HG02981 (cell line): ENCODE measurements at regions not wholly inside any gene's neighbourhood (a gene's known extent, or its start where the extent isn't known, plus 50 kb on each side); places are given as distances from the start of the nearest gene placed in this dataset.

Experiments used
- ATAC-seq: cut with Tn5 transposase; IDR thresholded peaks from one replicate; pipeline ENCODE4 v1.9.1; 2021; ENCODE audit warnings: mild to moderate bottlenecking, moderate library complexity; ENCODE audit not compliant: unreplicated experiment

DNA sequence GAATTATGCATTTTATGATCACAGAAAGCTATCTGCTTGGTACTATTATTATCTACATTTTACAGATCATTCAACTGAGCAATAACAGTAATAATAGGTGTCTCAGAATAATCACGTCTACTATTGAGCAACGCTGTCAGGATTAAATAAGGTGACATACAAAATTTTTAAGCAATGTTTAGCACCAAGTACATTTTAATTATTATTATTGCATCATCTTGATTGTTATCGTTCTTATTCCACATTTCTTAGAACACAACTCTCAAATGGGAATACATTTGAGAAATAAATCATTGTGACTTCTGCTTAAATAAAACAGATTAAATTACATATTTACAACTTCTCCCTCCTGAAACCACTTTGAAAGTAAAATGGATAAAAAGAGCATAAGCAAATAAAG, 1083.5 kb upstream of the ADGRL3 start:
- ATAC-seq, result no peak

DNA sequence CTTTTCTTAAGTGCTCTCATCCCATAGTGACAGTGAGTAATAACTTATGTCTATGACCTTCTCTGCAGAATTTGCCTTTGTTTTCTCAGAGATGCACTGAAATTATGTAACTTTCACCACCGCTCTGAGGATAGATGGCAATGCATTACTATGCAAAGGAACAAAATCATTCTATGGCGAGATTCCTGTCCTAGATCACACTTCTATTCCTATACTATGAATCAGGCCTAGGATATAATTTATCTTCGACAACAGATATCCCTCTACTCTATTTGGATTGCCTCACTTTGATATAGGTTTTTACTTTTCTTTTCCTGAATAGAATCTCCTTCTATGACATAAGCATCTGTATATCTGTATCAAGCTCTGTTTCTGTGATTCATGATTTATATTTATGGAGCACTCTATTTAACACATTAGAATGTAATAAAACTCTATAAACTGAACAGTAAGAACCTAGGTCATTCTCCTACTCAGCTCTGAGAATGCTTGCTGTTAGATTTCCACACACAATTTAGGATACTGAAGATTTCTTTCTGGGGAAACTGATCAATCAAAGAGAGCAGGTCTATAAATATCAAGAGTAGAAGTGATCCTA, 1082.3 kb upstream of the ADGRL3 start:
- no peak for ATAC-seq

DNA sequence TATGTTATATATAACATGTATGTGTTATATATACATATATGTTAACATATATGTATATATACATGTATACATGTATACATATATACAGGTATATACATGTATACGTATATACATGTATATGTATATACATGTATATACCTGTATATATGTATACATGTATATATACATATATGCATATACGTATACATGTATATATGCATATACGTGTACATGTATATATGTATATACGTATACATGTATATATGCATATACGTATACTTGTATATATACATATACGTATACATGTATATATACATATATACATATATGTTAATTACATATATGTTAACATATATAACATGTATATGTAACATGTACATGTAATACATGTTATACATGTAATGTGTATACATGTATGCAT, 1077.3 kb upstream of the ADGRL3 start:
- no peak for ATAC-seq

DNA sequence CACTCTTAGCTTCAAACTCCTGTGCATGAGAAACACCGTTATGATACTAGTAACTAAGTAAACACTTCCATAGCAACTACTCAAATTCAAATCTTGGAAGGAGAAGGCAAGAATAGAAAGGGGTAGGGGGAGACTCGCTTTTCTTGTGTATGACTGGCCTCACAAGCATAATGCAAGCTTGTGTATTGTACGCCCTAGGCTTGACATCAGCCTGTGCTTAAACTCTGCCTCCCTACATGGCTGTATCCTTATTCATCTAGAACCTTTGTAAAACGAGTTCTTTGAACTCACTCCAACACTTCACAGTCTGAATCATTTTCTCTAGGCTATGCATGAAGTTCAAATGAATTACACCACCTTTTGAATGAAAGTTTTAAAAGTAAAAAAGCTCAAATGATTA, 1071.2 kb upstream of the ADGRL3 start:
- ATAC-seq, result no peak

DNA sequence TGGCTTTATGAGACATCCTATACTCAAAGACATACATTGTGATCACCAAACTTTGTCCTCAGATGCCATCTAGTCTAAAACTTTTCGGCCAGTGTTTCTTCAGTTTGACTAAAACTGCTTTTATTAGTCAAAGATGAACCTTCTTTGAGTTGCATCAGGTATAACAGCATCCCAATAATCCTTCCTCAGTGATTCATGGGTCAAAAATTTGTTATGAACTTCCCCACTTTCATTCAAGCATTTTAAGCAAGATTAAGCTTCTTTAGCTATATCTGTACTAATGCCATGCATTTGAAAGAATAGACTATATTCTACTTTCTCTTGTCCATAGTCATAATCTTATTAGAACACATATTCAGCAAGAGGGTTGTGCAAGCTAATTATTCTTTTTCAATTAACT, 1070.4 kb upstream of the ADGRL3 start:
- no peak for ATAC-seq

DNA sequence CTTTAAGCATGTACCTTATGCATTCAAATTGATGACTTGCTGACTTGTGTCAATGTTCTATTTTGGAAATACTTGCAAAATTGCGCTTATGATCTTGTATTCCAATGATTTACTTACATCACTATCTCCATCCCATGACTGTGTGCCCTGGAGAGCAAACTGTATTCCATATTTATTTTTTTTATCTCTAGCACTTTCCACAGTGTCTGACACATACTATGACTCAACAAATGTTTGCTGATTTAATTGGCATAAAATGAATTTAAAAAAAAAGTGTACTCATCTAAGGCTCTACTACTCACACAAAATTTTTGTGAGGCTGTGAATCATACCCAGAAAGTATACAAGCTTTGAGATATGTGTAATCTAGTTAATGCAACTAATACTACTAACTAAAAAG, 1066.8 kb upstream of the ADGRL3 start:
- no peak for ATAC-seq

DNA sequence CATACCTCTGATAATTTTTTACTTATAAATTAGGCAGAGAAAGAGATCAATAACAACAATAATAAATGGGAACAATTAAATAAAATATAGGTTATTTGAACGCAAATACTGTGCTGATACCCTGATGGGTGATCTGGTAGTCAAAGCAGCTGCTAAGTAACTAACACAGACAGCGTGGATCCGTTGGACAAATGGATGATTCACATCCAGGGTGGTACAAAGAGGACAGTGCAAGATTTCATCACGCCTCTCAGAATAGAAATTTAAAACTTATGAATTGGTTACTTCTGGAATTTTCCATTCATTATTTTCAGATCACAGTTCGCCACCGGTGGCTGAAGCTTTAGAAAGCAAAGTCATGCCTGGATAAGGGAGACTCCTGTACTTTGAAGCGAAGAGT, 1066.0 kb upstream of the ADGRL3 start:
- ATAC-seq, result no peak

DNA sequence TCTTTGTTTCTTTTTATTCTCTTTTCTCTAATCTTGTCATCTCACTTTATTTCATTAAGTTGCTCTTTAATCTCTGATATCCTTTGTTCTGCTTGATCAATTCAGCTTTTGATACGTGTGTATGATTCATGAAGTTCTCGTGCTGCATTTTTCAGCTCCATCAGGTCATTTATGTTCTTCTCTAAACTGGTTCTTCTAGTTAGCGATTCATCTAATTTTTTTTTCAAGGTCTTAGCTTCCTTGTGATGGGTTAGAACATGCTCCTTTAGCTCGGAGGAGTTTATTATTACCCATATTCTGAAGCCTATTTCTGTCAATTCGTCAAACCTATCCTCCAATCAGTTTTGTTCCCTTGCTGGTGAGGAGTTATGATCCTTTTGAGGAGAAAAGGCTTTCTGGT, 1045.0 kb upstream of the ADGRL3 start:
- ATAC-seq, result no peak

DNA sequence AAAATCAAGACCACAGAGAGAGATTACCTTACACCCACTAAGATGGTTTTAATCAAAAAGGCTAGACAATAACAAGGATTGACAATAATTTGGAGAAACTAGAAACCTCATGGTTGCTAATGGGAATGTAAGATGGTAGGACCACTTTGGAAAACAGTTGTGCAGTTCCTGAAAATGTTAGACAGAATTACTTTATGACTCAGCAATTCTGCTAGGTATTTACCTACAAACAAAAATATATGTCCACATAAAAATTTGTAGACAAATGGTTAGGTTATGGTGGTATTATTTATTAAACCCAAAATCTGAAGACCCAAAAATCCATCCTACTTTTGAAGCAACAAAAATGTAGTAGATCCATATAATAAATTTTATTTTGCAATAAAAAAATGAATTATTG, 1027.0 kb upstream of the ADGRL3 start:
- ATAC-seq, result no peak

DNA sequence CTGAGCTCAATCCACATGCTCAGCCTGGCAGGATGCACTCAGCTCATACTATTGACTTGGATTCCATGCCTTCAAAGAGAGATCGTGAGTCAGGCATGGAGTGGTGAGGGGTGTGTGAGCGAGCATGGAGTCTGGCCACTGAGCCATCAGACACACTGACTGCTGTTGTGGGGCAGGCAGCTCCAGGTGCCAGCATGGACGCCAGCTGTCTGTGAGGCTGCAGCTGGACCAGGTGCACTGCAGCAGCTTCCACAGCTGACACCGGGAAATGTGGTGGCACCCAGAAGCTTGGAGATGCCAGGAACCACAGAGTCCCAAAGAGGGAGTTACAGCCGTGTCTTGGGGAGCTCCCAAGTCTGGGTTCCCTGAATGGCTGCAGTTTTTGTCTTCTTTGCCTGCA, 1026.4 kb upstream of the ADGRL3 start:
- no peak for ATAC-seq

DNA sequence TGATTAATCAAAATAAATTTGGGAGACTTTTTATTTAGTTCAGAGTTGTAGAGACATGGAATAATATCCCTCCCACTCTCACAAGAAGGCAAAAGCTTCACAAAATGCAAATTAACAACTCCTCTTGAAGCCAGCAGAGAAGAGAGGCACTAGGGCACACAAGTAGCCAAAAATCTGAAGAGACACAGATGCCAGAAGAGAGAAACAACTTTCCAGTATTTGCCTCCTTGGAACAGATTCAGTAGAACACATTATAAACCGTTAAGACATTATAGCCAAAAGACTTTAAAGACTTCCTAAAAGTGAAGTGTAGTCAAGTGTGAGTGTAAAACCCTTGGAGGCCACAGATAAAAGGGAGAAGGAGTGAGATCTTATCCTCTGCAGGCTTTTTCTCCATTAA, 1024.9 kb upstream of the ADGRL3 start:
- no peak for ATAC-seq

DNA sequence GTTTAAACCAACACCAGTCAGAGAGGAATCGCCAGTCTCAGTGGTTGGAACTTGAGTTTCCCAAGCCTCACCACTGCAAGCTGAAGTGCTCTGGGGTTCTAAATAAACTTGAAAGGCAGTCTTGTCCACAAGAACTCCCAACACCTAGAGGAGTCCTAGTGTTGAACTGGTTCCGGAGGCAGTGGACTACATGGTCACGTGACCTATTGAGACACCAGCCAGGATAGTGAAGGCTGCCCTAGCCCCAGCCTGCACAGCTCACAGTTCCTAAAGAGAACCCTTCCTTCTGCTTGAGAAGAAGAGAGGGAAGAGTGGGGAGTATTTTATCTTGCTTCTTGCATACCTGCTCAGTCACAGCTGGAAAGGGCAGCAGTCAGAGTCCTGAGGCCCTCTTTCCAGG, 1012.7 kb upstream of the ADGRL3 start:
- ATAC-seq, result no peak

DNA sequence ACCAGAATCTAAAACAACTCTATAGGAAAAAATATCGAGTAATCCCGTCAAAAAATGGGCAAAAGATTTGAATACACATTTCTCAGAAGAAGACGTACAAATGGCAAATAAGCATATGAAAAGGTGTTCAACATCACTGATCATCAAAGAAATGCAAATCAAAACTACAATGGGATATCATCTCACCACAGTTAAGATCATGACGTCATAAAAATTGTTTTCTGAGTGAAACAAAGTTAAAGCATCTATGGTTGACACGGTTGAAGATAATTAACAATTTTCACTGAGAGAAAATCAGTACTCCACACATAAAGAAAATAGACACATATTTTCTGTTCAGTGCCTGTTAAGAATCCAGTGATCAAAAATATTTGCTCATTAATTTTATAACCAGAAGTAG, 1010.8 kb upstream of the ADGRL3 start:
- no peak for ATAC-seq

DNA sequence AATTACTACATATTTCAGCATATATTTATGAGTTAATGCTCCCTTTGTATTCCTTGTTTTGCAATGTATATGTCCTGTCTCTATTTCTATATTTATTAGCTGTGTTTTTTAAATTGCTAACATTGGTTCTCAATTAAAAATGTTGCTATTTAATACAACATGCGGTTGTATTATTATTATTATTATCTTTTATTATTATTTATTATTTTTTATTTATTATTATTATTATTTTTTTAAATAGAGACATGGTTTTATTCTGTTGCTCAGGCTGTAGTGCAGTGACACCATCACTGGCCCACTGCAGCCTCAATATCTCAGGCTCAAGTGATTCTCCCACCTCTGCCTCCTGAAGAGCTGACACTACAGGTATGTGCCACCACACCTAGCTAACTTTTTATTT, 1005.9 kb upstream of the ADGRL3 start:
- no peak for ATAC-seq

DNA sequence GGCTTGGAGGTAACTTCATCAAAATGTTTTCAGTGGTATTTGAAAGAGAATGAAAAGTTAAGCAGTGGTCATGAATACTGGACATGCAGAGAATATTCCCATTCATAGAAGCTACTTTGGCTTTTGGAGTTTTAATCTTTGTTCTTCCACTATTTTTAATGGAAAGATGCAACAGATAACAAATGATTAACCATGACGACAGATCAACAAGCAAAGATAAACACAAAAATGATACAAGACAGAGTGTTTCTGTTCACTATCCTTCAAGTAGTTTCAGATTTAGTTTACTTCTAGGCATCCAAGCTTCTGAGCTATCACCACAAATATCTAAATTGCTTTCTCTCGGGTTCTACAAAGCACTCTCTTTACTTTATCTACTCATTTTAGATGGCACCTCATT, 1004.9 kb upstream of the ADGRL3 start:
- ATAC-seq, result no peak

DNA sequence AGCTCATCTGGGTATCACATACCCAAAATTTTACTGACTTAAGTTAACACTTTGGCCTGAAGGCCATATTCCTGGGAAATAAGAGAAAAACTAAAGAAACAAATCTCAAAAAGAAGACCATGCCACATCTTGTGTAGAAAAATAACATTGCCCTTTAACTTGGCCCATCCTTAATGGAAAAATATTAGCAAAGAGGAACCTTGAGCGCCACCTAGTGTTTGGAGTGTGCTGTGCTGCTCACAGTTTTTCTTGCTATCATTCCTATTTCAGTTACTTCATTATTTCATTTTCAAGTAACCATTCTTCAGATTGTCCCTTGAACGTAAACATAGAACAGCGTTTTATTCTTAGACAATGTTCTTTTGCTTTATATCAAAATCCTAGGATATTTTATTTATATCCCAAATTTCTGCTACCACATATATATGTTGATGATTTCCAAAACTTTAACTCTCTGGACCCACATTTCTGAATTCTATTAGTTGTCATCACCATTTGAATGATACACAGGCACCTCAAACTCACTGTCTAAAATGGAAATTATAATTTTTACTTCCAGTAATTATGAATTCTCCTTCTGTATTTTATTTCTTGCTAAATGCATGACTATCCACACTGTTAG, 999.0 kb upstream of the ADGRL3 start:
- ATAC-seq, result peak; percentile 87

DNA sequence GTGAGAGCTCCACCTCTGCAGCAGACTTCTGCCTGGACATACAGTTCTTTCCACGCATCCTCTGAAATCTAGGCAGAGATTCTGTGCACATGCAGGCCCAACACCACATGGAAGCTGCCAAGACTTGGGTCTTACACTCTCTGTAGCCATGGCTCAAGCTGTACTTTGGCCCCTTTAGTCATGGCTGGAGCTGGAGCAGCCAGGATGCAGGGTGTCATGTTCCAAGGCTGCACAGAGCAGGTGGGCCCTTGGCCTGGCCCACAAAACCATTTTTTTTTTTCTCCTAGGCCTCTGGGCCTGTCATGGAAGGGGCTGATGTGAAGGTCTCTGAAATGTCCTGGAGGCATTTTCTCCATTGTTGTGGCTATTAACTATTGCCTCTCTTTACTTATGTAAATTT, 990.5 kb upstream of the ADGRL3 start:
- ATAC-seq, result no peak

DNA sequence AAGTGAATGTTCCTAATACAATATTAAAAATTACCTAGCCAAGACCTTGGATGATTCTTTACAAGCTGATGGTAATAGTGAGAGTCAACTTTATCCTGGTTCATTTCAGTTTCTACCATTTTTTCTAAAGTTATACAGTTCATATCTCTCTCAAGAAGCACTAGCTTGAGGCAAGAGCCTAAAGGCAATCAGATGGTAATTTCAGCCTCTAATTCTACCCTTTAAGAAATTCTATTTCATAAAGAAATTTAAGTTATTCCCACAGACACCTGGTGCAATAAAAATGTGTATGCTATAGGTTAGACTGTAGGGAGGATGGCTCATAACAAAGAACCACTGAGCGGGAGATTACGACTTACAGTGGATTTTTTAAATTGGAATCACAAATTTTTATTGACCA, 984.2 kb upstream of the ADGRL3 start:
- ATAC-seq, result no peak

DNA sequence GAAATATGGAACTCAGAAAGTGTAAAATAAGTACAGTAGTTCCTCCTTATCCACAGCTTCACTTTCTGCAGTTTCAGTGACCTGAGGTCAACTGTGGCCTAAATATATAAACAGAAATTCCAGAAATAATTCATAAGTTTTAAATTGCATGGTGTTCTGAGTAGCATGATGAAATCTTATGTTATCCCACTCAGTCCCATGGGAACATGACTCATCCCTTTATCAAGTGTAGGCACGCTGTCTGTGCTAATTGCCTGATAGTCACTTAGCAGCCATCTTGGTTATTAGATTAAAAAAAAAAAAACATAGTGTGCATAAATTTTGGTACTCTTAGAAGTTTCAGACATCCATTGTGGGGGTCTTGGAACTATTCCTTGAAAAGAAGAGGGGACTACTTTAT, 983.4 kb upstream of the ADGRL3 start:
- ATAC-seq, result no peak

DNA sequence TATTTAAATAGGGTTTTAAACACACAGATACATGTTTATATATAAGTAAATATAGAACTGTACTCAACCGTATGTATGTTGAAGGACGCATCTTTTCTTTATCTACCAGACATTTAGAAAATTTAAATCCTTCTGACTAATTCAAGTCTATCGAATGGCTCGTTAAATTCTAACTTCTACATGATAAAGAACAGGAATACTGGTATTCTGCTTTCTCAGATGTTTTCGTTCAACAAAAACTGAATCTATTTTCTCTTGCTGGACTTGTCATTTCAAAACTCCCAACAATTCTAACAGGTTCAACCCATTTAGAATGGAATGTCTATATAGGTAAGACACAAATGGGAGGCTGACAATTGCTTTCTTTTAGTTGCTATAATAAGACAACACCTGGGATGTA, 978.3 kb upstream of the ADGRL3 start:
- ATAC-seq, result no peak

DNA sequence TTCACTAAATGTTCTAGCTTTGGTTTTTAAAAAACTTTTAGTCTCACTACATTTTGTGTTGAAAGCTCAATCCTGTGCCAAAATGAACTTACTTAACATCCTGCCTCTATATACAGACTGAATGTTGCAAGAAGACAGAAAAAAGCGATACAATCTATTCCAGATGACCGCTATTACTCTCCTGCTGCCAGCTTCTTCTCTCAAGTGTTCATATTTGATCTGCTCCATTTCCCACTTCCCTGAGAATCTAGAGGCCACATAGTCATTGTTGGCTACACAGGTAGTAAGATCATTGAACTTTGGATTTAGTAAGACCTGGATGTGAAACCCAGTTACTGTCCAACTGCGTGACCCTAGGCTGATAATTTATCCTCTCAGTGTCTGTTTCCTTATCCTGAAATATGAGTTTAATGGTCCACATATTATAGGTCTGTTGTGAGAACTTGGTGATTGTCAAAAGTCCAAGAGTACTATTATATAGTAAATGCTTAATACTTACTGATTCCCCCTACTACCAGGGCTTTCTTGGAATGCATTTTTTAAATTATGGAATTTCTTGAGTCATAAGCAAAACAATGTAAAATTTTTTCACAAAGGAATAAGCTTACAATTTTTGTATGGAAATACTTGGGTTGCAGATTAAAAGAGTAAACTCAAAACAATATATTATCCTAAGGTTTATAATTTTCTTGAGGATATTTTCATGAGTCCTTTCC, 976.8 kb upstream of the ADGRL3 start:
- no peak for ATAC-seq

DNA sequence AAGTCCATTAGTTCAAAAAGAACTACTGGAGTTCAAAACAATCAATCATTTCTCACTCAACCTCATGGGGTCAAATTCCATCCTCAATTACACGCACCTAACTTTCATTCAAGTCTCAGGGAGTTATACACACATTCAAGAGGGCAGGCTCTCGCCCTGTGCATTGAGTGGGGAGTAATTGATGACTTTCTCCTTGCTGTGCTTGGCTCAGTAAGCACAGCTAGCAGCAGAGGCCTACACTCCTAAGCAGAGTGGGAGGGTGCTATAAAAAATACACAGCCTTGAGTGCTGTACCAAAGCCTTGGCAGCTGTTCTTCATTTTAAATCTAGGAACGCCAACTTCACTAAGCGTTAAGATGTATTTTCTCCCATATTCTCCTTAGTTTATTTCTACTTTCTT, 958.3 kb upstream of the ADGRL3 start:
- no peak for ATAC-seq

DNA sequence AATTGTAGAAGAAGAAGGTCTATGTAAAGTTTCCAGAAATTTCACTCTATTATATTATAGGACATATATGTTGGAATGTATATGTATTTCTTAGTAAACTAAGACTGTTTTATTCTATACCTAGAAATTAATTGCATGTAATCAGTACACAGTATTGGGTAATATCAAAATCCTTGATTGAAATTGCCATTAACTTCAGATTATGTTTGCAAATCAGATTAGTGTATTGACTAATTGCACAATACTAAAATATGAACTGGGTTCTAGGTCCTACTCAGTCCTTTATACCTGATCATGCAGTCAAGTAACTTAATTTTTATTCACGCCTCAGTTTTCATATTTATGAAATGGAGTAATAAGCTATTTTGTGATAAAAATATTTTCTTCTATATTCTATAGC, 950.3 kb upstream of the ADGRL3 start:
- no peak for ATAC-seq
